ENCODE measurements at regions not wholly inside any gene's neighbourhood (a gene's known extent, or its start where the extent isn't known, plus 50 kb on each side); places are given as distances from the start of the nearest gene placed in this dataset.

DNA sequence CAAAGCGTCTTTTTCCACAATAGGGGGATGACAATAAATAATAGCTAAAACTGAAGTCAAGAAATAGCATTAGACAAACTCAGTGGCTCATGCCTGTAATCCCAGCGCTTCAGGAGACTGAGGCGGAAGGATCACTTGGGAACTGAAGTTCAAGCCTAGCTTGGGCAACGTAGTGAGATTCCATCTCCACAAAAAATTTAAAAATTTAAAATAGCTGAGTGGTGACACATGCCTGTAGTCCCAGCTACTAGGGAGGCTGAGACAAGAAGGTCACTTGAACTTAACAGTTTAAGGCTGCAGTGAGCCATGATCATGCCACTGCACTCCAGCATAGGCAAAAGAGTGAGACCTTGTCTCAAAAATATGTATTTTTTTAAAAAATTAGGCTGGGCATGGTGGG, 107.9 kb downstream of the AKR1D1 start:
- Histone ChIP-seq H3K4me1 (ENCODE audit: low read depth) (no peaks in the 10 kb centered on the region), H3K4me3 (no peak overlapping the region), H3K9me3 (peaks cover 14% of the 10 kb centered on the region), H3K36me3 (ENCODE audit: low read depth) (no peaks in the 10 kb centered on the region)
- ATAC-seq = no peak
- TF ChIP-seq, protein P1, sequence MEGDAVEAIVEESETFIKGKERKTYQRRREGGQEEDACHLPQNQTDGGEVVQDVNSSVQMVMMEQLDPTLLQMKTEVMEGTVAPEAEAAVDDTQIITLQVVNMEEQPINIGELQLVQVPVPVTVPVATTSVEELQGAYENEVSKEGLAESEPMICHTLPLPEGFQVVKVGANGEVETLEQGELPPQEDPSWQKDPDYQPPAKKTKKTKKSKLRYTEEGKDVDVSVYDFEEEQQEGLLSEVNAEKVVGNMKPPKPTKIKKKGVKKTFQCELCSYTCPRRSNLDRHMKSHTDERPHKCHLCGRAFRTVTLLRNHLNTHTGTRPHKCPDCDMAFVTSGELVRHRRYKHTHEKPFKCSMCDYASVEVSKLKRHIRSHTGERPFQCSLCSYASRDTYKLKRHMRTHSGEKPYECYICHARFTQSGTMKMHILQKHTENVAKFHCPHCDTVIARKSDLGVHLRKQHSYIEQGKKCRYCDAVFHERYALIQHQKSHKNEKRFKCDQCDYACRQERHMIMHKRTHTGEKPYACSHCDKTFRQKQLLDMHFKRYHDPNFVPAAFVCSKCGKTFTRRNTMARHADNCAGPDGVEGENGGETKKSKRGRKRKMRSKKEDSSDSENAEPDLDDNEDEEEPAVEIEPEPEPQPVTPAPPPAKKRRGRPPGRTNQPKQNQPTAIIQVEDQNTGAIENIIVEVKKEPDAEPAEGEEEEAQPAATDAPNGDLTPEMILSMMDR (IDR thresholded peaks at IDR 0.05) = no peak
- DNase-seq = no peak
- intact Hi-C loops (cut with DNase I, micrococcal nuclease) = no loop called here

DNA sequence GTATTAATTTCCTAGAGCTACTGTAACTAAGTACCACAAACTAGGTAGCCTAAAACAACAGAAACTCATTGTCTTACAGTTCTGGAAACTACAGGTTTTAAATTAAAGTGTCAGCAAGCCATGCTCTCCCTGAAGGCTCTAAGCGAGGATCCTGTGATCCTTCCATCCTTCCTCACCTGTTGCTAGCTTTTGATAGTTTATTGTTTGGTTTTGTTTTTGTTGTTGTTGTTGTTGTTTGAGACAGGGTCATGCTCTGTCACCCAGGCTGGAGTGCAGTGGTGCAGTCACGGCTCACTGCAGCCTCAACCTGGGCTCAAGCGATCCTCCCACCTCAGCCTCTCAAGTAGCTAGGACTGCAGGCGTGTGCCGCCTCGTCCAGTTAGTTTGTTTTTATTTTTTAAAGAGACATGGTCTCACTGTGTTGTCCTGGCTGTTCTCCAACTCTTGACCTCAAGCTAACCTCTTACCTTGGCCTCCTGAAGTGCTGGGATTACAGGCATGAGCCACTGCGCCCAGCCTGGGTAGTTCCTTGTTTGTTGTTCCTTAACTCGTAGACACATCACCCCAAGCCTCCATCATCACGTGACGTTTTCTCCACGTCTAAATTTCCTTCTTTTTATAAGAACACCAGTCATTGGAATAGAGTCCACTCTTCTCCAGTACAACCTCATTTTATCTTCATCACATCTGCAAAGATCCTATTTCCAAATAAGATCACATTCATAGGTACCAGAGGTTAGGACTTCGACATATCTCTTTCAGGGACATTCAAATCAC, 109.1 kb downstream of the AKR1D1 start:
- intact Hi-C loops (cut with DNase I, micrococcal nuclease) = no loop called here
- DNase-seq (no peak), ATAC-seq (no peak)
- Histone ChIP-seq H3K9me3 (peaks cover 15% of the 10 kb centered on the region), H3K4me3 (no peak overlapping the region), H3K4me1 (ENCODE audit: low read depth) (no peaks in the 10 kb centered on the region), H3K36me3 (ENCODE audit: low read depth) (no peaks in the 10 kb centered on the region)
- TF ChIP-seq, protein P1 (IDR thresholded peaks at IDR 0.05) = no peak

DNA sequence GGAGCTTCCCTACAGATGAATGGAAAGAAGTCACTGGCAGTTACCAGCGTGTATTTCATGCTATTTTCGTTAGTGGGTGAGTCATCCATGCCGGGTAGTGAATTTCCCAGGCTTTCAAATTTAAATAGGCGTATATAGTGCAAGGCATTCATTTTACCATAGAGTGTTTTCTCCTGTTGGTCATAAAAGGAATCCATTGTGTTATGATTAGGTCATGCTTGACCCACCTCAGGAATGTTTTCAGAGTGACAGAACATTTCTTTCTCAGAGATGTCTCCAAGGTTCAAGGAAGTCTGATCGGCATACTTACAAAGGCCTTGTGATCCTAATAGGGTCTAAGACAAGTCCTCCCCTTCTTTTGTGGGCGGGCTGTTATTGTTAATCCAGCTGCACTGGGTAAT, 110.7 kb downstream of the AKR1D1 start:
- TF ChIP-seq, protein P1 (IDR thresholded peaks at IDR 0.05) = no peak
- no peak for DNase-seq
- no peak for ATAC-seq
- H3K4me1 ChIP-seq (ENCODE audit: low read depth) = no peaks in the 10 kb centered on the region
- intact Hi-C loops (cut with DNase I, micrococcal nuclease) = no loop called here
- no peaks in the 10 kb centered on the region for H3K36me3 ChIP-seq (ENCODE audit: low read depth)
- no peak overlapping the region for H3K4me3 ChIP-seq
- peaks cover 15% of the 10 kb centered on the region for H3K9me3 ChIP-seq

DNA sequence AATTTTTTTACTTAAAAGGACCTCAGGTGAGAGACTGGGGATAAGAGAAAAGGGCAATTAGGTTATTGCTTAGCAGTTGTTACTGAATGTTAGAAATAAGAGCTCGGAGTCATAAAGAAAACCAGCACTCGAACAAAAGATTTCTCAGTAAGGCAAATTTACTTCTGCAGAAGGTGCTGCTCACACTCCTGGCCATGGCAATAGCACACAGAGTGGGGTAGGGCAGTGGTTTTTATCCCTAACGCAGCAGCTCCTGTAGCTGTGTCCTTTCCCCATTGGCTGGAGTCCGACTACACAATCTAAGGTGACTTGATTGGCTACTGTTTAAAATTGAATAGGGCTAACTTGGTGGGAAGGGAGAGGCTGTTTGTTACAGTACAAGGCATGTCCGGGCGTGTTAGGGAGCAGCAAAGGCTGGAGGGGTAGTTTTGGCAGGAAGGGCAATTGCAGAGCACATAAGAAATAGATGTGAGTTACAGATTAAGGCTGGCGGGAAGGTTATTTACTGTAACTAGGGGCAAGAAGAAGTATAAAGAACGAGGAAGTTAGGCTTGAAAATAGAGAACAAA, 112.1 kb downstream of the AKR1D1 start:
- ATAC-seq (no peak), DNase-seq (no peak)
- no peaks in the 10 kb centered on the region for H3K36me3 ChIP-seq (ENCODE audit: low read depth)
- H3K4me1 ChIP-seq (ENCODE audit: low read depth) = no peaks in the 10 kb centered on the region
- TF ChIP-seq, protein P1 (IDR thresholded peaks at IDR 0.05) = no peak
- H3K4me3 ChIP-seq = no peak overlapping the region
- intact Hi-C loops (cut with DNase I, micrococcal nuclease) = no loop called here
- peaks cover 15% of the 10 kb centered on the region for H3K9me3 ChIP-seq

DNA sequence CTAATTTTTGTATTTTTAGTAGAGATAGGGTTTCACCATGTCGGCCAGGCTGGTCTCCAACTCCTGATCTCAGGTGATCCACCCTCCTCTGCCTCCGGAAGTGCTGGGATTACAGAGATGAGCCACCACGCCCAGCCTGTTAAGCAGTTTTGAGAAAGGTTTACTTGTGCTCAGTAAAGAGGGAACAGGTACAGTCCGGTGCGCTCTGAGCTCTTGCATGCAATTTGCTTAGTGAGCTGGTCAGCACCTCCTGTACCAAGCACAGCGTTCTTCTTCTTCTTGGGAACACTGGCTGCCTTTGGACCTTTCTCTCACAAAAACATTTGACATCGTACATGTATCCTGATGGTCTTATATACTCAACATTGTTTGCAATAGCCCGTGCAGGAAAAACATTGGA, 118.3 kb downstream of the AKR1D1 start:
- Histone ChIP-seq H3K36me3 (ENCODE audit: low read depth) (no peaks in the 10 kb centered on the region), H3K9me3 (no peaks in the 10 kb centered on the region), H3K4me3 (no peak overlapping the region), H3K4me1 (ENCODE audit: low read depth) (no peaks in the 10 kb centered on the region)
- intact Hi-C loops (cut with DNase I, micrococcal nuclease) = no loop called here
- DNase-seq = no peak
- ATAC-seq = no peak
- TF ChIP-seq, protein P1 (IDR thresholded peaks at IDR 0.05) = no peak

All from mucosa of descending colon (tissue), 3 donors.